WTC11 (cell line): ENCODE measurements at regions not wholly inside any gene's neighbourhood (a gene's known extent, or its start where the extent isn't known, plus 50 kb on each side); places are given as distances from the start of the nearest gene placed in this dataset.

Experiments used
- FOXJ3 ChIP-seq: sonication (generic); formaldehyde crosslinking; IDR thresholded peaks from 2 replicates; pipeline ENCODE4 v1.9.0; 2021; ENCODE audit warnings: missing genetic modification reagents, mild to moderate bottlenecking, borderline replicate concordance
- FOXK1 ChIP-seq: sonication (generic); formaldehyde crosslinking; IDR thresholded peaks from 2 replicates; pipeline ENCODE4 v1.8.0; 2022; ENCODE audit warnings: mild to moderate bottlenecking, moderate library complexity, missing genetic modification reagents
- GABPB1 ChIP-seq: sonication (generic); formaldehyde crosslinking; IDR thresholded peaks from 2 replicates; pipeline ENCODE4 v1.8.1; 2023; ENCODE audit warnings: mild to moderate bottlenecking, missing genetic modification reagents
- JUN ChIP-seq: sonication (generic); formaldehyde crosslinking; IDR thresholded peaks from 2 replicates; pipeline ENCODE4 v1.8.0; 2023; ENCODE audit warnings: mild to moderate bottlenecking, missing genetic modification reagents
- TF ChIP-seq, protein P1 (sequence below): fragments of 200-600 bp; IDR thresholded peaks from 2 replicates; pipeline ENCODE4 v1.8.0; 2022; ENCODE audit warnings: antibody characterized with exemption
- TF ChIP-seq, protein P2 (sequence below): sonication (generic); formaldehyde crosslinking; IDR thresholded peaks from 2 replicates; pipeline ENCODE4 v1.8.1; 2023; ENCODE audit warnings: mild to moderate bottlenecking, missing genetic modification reagents, moderate library complexity
- TF ChIP-seq, protein P3 (sequence below): sonication (generic); formaldehyde crosslinking; IDR thresholded peaks from 2 replicates; pipeline ENCODE4 v1.8.0; 2023; ENCODE audit warnings: missing genetic modification reagents, mild to moderate bottlenecking, borderline replicate concordance

DNA sequence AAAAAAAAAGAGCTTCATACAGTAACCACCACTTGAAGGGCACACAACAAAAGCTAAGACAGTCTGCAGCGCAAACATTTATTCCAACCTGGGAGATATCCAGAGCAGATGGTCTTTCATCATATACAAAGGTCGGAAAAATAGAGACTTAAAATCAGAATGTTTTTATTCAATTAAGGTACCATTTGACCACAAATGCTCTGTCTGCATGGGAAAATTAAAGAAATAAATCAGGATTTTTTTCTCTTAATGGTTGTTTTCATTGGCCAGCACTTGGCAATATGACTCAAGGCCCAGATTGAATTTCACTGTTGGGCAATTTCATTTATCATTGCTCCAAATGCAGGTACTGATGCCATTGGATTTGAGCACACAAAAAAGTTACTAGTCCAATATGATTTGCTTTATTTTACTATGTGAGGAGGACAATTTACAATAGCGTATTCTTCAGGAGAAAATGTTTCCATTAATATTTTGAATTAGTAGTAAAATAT lies 145.9 kb upstream of the AGTR1 start:
- TF ChIP-seq FOXJ3 = no peak
- TF ChIP-seq, protein P1, sequence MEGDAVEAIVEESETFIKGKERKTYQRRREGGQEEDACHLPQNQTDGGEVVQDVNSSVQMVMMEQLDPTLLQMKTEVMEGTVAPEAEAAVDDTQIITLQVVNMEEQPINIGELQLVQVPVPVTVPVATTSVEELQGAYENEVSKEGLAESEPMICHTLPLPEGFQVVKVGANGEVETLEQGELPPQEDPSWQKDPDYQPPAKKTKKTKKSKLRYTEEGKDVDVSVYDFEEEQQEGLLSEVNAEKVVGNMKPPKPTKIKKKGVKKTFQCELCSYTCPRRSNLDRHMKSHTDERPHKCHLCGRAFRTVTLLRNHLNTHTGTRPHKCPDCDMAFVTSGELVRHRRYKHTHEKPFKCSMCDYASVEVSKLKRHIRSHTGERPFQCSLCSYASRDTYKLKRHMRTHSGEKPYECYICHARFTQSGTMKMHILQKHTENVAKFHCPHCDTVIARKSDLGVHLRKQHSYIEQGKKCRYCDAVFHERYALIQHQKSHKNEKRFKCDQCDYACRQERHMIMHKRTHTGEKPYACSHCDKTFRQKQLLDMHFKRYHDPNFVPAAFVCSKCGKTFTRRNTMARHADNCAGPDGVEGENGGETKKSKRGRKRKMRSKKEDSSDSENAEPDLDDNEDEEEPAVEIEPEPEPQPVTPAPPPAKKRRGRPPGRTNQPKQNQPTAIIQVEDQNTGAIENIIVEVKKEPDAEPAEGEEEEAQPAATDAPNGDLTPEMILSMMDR = no peak
- TF ChIP-seq JUN (CRISPR knock-in tag) = no peak
- TF ChIP-seq GABPB1 (CRISPR knock-in tag) = no peak
- TF ChIP-seq, protein P2, sequence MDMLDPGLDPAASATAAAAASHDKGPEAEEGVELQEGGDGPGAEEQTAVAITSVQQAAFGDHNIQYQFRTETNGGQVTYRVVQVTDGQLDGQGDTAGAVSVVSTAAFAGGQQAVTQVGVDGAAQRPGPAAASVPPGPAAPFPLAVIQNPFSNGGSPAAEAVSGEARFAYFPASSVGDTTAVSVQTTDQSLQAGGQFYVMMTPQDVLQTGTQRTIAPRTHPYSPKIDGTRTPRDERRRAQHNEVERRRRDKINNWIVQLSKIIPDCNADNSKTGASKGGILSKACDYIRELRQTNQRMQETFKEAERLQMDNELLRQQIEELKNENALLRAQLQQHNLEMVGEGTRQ = no peak
- TF ChIP-seq, protein P3, sequence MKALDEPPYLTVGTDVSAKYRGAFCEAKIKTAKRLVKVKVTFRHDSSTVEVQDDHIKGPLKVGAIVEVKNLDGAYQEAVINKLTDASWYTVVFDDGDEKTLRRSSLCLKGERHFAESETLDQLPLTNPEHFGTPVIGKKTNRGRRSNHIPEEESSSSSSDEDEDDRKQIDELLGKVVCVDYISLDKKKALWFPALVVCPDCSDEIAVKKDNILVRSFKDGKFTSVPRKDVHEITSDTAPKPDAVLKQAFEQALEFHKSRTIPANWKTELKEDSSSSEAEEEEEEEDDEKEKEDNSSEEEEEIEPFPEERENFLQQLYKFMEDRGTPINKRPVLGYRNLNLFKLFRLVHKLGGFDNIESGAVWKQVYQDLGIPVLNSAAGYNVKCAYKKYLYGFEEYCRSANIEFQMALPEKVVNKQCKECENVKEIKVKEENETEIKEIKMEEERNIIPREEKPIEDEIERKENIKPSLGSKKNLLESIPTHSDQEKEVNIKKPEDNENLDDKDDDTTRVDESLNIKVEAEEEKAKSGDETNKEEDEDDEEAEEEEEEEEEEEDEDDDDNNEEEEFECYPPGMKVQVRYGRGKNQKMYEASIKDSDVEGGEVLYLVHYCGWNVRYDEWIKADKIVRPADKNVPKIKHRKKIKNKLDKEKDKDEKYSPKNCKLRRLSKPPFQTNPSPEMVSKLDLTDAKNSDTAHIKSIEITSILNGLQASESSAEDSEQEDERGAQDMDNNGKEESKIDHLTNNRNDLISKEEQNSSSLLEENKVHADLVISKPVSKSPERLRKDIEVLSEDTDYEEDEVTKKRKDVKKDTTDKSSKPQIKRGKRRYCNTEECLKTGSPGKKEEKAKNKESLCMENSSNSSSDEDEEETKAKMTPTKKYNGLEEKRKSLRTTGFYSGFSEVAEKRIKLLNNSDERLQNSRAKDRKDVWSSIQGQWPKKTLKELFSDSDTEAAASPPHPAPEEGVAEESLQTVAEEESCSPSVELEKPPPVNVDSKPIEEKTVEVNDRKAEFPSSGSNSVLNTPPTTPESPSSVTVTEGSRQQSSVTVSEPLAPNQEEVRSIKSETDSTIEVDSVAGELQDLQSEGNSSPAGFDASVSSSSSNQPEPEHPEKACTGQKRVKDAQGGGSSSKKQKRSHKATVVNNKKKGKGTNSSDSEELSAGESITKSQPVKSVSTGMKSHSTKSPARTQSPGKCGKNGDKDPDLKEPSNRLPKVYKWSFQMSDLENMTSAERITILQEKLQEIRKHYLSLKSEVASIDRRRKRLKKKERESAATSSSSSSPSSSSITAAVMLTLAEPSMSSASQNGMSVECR = no peak
- no peak for TF ChIP-seq FOXK1
